HG02943 (cell line): ENCODE measurements at regions not wholly inside any gene's neighbourhood (a gene's known extent, or its start where the extent isn't known, plus 50 kb on each side); places are given as distances from the start of the nearest gene placed in this dataset.
"Not testable (repeated sequence)": the region's sequence is repeated elsewhere in the genome, so short reads cannot be mapped to it uniquely, and the experiment has no call there.

Experiments
- ATAC-seq: cut with Tn5 transposase; IDR thresholded peaks from one replicate; pipeline ENCODE4 v1.9.1; 2021; ENCODE audit warnings: mild to moderate bottlenecking, low read depth, moderate library complexity; ENCODE audit not compliant: unreplicated experiment

- ATAC-seq: no peak
Observed at GRCh38 chr7:156027821-156028220, 215.6 kb upstream of the SHH start.

GRCh38 chr7:156026603-156027002 is 214.3 kb upstream of the SHH start:
- ATAC-seq: no peak

GRCh38 chr7:156026076-156026600 is 213.9 kb upstream of the SHH start:
- no peak for ATAC-seq

- ATAC-seq: no peak
Observed at GRCh38 chr7:156025675-156026074, 213.4 kb upstream of the SHH start.

GRCh38 chr7:156024201-156024600 is 211.9 kb upstream of the SHH start:
- no peak for ATAC-seq

GRCh38 chr7:156022483-156023459 is 210.5 kb upstream of the SHH start:
- ATAC-seq: no peak

- no peak for ATAC-seq
Observed at GRCh38 chr7:156021471-156021870, 209.2 kb upstream of the SHH start.

- ATAC-seq: no peak
Observed at GRCh38 chr7:156020566-156020965, 208.3 kb upstream of the SHH start.

- no peak for ATAC-seq
Observed at GRCh38 chr7:156019776-156020565, 207.7 kb upstream of the SHH start.

- ATAC-seq: no peak
Observed at GRCh38 chr7:156019308-156019707, 207.0 kb upstream of the SHH start.

GRCh38 chr7:156017916-156018700 is 205.8 kb upstream of the SHH start:
- ATAC-seq: no peak

- no peak for ATAC-seq
Observed at GRCh38 chr7:156017431-156017830, 205.2 kb upstream of the SHH start.

- ATAC-seq: no peak
Observed at GRCh38 chr7:156015237-156016020, 203.2 kb upstream of the SHH start.

- ATAC-seq: no peak
Observed at GRCh38 chr7:156014808-156015207, 202.5 kb upstream of the SHH start.

GRCh38 chr7:156014201-156014600 is 201.9 kb upstream of the SHH start:
- no peak for ATAC-seq

GRCh38 chr7:156012412-156012811 is 200.1 kb upstream of the SHH start:
- ATAC-seq: no peak

- no peak for ATAC-seq
Observed at GRCh38 chr7:156009569-156009968, 197.3 kb upstream of the SHH start.

- not testable (repeated sequence) for ATAC-seq
Observed at GRCh38 chr7:156006876-156007275, 194.6 kb upstream of the SHH start.

- ATAC-seq: no peak
Observed at GRCh38 chr7:156006024-156006423, 193.8 kb upstream of the SHH start.
